Stimulated activated memory B cell treated with anti-CD40 and anti-IgM and Interleukin-4, amounts not matched to agents 10 μg/mL and 1 μg/mL and 100 μg/mL, for 72 hours (primary cell): ENCODE measurements at regions not wholly inside any gene's neighbourhood (a gene's known extent, or its start where the extent isn't known, plus 50 kb on each side); places are given as distances from the start of the nearest gene placed in this dataset.
"Not testable (repeated sequence)": the region's sequence is repeated elsewhere in the genome, so short reads cannot be mapped to it uniquely, and the experiment has no call there.

Experiments
- ATAC-seq: fragments of 150-1000 bp; cut with Tn5 transposase; 2 replicates; pipeline ENCODE4 v1.10.0; 2021
- H3K27ac Mint-ChIP-seq: one replicate; pipeline ENCODE4 v1.8.0; 2022; ENCODE audit warnings: mild to moderate bottlenecking, mixed read lengths
- H3K27me3 Mint-ChIP-seq: one replicate; pipeline ENCODE4 v1.8.0; 2022; ENCODE audit warnings: mixed read lengths
- H3K36me3 Mint-ChIP-seq: one replicate; pipeline ENCODE4 v1.8.0; 2022; ENCODE audit warnings: mixed read lengths
- H3K4me1 Mint-ChIP-seq: one replicate; pipeline ENCODE4 v1.8.0; 2022; ENCODE audit warnings: mixed read lengths
- H3K4me3 Mint-ChIP-seq: one replicate; pipeline ENCODE4 v1.8.0; 2022; ENCODE audit warnings: mild to moderate bottlenecking, moderate library complexity, mixed read lengths
- H3K9me3 Mint-ChIP-seq: one replicate; pipeline ENCODE4 v1.8.0; 2022; ENCODE audit warnings: mixed read lengths

DNA sequence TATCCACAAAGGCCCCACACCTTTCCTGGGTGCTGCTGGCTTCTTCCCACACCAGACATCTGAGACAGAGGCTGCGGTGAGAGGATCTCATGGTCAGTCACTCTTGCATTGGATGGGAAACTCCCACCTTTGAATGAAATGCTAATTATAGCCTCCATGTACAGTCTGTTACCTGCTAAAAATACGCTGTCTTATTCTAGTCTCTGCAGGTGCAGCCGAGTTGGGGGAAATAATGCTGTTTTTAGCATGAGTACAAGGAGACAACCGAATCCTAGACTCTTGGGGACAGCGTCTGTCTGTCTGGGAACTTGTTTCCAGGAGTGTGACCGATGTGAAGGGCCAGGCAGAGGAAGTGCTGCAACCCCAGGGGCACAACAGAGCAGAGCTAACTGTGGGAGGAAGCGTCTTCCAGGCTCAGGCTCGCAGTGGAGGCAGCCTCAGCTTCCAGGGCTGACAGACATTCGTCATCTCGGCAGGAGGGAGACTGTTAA lies 286.2 kb downstream of the PREX1 start:
- Mint-ChIP-seq H3K27ac (no peak overlapping the region), H3K4me1 (peaks cover 14% of the 10 kb centered on the region), H3K4me3 (no peak overlapping the region), H3K36me3 (no peaks in the 10 kb centered on the region), H3K27me3 (peaks cover 45% of the 10 kb centered on the region), H3K9me3 (no peaks in the 10 kb centered on the region)
- peak; percentile 71 for ATAC-seq

DNA sequence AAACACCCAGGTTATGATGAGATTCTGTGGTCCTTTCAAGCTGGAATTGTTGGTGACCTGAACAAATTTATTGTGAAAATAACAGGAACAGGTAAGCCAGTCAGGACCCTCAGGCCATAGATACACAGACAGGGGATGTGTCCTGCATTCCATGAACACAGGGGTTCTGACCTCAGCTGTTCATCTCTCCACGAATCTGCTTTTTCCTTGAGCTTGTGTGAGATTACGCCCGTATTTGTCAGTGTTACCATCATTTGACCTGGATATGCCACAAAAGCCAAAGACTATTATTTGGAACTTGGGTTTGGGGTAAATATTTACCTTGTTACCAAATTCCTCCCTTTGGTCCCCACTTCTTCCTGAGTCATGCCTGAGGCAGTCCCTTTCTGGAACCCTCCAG lies 288.9 kb downstream of the PREX1 start:
- Mint-ChIP-seq H3K4me1 (peaks cover 14% of the 10 kb centered on the region), H3K36me3 (no peaks in the 10 kb centered on the region), H3K27me3 (peaks cover 27% of the 10 kb centered on the region), H3K4me3 (no peak overlapping the region), H3K9me3 (no peaks in the 10 kb centered on the region), H3K27ac (no peak overlapping the region)
- no peak for ATAC-seq

- Mint-ChIP-seq H3K36me3 (no peaks in the 10 kb centered on the region), H3K4me1 (peaks cover 14% of the 10 kb centered on the region), H3K27ac (no peak overlapping the region), H3K4me3 (no peak overlapping the region), H3K9me3 (no peaks in the 10 kb centered on the region), H3K27me3 (peaks cover 20% of the 10 kb centered on the region)
- no peak for ATAC-seq
Measured at GRCh38 chr20:48538058-48538825, 289.6 kb downstream of the PREX1 start.

- Mint-ChIP-seq H3K4me3 (no peak overlapping the region), H3K9me3 (no peaks in the 10 kb centered on the region), H3K36me3 (no peaks in the 10 kb centered on the region), H3K4me1 (peaks cover under 1% of the 10 kb centered on the region), H3K27me3 (peaks cover 7% of the 10 kb centered on the region), H3K27ac (no peak overlapping the region)
- no peak for ATAC-seq
Measured at GRCh38 chr20:48536206-48536605, 291.6 kb downstream of the PREX1 start.

DNA sequence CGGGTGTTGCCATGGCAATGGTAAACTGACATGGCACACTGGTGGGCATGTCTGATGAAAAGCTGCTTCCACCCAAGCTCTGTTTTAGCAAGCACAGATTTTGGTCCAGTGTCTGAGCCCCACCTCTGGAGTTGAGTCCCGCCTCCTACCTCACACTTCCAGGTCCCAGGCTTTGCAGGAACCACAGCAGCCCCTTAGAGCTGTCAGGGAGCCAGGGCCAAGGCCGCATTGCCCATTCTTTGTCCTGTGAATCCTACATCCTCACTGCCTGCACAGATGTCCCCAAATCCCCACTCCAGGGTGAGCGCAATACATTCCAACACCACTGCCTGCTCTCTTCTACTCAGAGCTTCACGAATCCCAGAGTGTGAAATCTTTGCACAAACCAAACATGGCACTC lies 292.2 kb downstream of the PREX1 start:
- Mint-ChIP-seq H3K36me3 (no peaks in the 10 kb centered on the region), H3K27me3 (peaks cover 12% of the 10 kb centered on the region), H3K4me1 (no peaks in the 10 kb centered on the region), H3K27ac (no peak overlapping the region), H3K9me3 (no peaks in the 10 kb centered on the region), H3K4me3 (no peak overlapping the region)
- no peak for ATAC-seq

DNA sequence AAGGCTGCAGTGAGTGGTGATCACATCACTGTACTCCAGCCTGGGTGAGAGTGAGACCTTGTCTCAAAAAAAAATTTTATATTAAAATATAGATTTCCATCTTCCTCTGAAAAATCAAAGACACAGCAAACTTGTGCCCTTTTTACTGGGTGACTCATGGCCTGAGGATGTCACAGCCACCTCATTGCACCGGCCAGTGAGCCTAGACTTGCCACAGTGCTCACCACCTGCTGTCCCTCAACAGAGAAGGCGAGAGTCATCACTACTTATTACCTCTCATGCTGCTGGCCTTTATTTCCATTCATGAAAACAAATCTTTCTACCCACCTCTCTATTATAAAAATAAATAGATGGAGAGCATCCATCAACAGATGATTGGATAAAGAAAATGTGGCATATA lies 295.8 kb downstream of the PREX1 start:
- Mint-ChIP-seq H3K9me3 (no peaks in the 10 kb centered on the region), H3K4me3 (no peak overlapping the region), H3K27me3 (peaks cover 31% of the 10 kb centered on the region), H3K4me1 (no peaks in the 10 kb centered on the region), H3K27ac (no peak overlapping the region), H3K36me3 (no peaks in the 10 kb centered on the region)
- ATAC-seq, result no peak

DNA sequence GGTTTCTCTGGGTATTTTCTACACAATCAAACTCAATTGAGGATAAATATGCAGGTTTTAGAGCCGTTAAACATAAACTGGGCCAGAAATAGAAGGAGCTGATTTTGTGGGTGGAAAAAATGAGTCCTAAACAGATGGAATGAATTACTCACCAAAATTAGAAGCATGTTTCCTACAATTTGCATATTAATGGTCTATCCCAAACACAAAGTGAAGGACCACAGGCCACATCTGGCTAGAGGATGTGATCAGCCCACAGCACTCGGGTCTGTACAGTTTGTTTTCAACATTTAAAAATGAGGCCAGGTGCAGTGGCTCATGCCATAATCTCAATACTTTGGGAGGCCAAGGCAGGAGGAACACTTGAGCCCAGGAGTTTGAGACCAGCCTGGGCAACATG lies 296.3 kb downstream of the PREX1 start:
- H3K36me3 Mint-ChIP-seq, result no peaks in the 10 kb centered on the region
- no peaks in the 10 kb centered on the region for H3K9me3 Mint-ChIP-seq
- H3K4me3 Mint-ChIP-seq, result no peak overlapping the region
- H3K4me1 Mint-ChIP-seq, result no peaks in the 10 kb centered on the region
- H3K27me3 Mint-ChIP-seq, result peaks cover 32% of the 10 kb centered on the region
- ATAC-seq, result no peak
- H3K27ac Mint-ChIP-seq, result no peak overlapping the region

- Mint-ChIP-seq H3K36me3 (no peaks in the 10 kb centered on the region), H3K27me3 (peaks cover 33% of the 10 kb centered on the region), H3K4me1 (no peaks in the 10 kb centered on the region), H3K9me3 (no peaks in the 10 kb centered on the region), H3K27ac (no peak overlapping the region), H3K4me3 (no peak overlapping the region)
- no peak for ATAC-seq
Measured at GRCh38 chr20:48530957-48531356, 296.8 kb downstream of the PREX1 start.

- Mint-ChIP-seq H3K36me3 (no peaks in the 10 kb centered on the region), H3K9me3 (no peaks in the 10 kb centered on the region), H3K27ac (no peak overlapping the region), H3K27me3 (peaks cover 44% of the 10 kb centered on the region), H3K4me1 (no peaks in the 10 kb centered on the region), H3K4me3 (no peak overlapping the region)
- no peak for ATAC-seq
Measured at GRCh38 chr20:48528346-48528745, 299.5 kb downstream of the PREX1 start.

GRCh38 chr20:48527771-48528170 lies 300.0 kb downstream of the PREX1 start:
- Mint-ChIP-seq H3K27me3 (peaks cover 49% of the 10 kb centered on the region), H3K4me1 (no peaks in the 10 kb centered on the region), H3K27ac (no peak overlapping the region), H3K4me3 (no peak overlapping the region), H3K9me3 (peaks cover 2% of the 10 kb centered on the region), H3K36me3 (no peaks in the 10 kb centered on the region)
- no peak for ATAC-seq

- no peak overlapping the region for H3K27ac Mint-ChIP-seq
Measured at GRCh38 chr20:48526936-48527335, 300.9 kb downstream of the PREX1 start.

DNA sequence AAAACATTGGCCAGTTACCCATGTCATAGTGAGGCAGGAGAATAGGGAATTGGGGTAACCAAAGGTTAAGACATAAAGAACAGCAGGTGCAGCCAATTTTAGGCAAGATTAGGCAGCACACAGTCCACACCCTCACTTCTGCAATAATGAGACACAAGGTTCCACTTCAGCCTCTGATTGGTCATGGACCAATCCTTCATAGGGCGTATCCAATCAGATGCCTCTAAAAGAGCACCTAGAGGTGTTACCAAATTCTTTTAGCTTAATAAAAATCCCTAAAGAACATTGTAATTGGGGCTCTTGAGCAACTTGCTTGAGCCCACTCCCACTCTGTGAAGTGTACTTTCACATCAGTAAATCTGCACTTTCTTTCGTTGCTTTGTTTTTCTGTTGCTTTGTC lies 302.4 kb downstream of the PREX1 start:
- H3K9me3 Mint-ChIP-seq, result peaks cover 2% of the 10 kb centered on the region

More at GRCh38 chr20:48526936-48527335, 300.9 kb downstream of the PREX1 start:
- peaks cover 2% of the 10 kb centered on the region for H3K9me3 Mint-ChIP-seq
- no peak overlapping the region for H3K4me3 Mint-ChIP-seq
- H3K4me1 Mint-ChIP-seq, result no peaks in the 10 kb centered on the region
- H3K36me3 Mint-ChIP-seq, result no peaks in the 10 kb centered on the region
- no peak for ATAC-seq
- peaks cover 58% of the 10 kb centered on the region for H3K27me3 Mint-ChIP-seq

DNA sequence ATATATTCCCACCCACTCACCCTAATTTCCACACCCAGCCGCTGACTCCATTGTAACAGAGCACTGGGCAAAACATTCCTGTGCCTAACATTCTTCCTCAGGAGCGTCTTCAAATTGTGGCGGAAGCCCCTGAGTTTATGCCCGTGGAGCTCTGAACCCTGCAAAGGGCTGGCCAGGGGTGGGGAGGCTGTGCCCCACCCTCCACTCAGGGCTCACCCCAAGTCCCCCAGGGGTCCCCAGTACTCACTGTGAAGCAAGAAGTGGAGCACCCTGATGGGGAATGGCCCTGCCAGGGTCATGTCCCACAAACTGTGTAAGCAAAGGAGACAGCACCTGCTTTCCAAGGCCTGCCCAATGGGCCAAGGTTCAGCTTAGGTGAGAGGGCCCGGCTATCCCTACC lies 303.2 kb downstream of the PREX1 start:
- no peak overlapping the region for H3K27ac Mint-ChIP-seq
- ATAC-seq, result no peak
- peaks cover 2% of the 10 kb centered on the region for H3K9me3 Mint-ChIP-seq
- no peaks in the 10 kb centered on the region for H3K4me1 Mint-ChIP-seq
- peaks cover 54% of the 10 kb centered on the region for H3K27me3 Mint-ChIP-seq
- no peaks in the 10 kb centered on the region for H3K36me3 Mint-ChIP-seq
- no peak overlapping the region for H3K4me3 Mint-ChIP-seq

More for the DNA sequence above, 302.4 kb downstream of the PREX1 start:
- Mint-ChIP-seq H3K4me1 (no peaks in the 10 kb centered on the region), H3K4me3 (no peak overlapping the region), H3K27me3 (peaks cover 57% of the 10 kb centered on the region), H3K27ac (no peak overlapping the region), H3K36me3 (no peaks in the 10 kb centered on the region)
- ATAC-seq, result no peak

DNA sequence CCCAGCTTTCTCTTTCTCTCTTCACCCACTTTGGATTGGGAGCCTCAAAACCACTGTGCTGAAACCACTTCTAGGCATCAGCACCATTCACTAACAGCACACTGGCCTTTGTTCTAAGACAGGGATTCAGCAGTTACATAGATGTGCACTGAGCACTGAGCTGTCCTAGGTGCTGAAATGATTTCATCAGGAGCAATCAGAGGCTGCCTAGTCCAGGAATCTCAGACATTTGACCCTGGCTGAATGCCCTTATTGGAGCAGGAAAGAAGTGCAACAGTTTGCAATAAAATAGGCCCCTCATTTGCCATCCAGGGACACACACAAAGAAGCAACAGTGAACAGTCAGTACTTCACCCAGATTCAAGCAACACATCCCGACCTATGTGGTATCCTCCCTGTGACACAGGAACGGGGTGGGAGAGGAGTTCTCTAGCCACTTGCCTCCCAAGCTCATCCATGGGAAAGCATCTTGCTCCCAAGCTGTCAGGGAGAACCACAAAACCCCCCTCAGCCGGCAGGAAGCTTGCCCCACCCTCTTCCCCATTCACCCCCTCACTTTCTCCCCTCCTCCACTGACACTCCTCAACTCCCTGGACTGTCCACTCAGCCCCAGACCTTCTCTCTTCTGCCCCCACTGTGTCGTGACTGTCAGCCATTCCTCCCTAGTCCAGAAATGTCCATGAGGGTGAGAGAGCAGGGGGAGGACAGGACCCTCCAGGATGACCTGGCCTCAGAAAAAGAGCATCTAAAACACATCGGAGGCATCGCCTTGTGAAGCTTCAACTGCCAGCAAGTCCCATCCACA lies 304.4 kb downstream of the PREX1 start:
- no peaks in the 10 kb centered on the region for H3K36me3 Mint-ChIP-seq
- H3K9me3 Mint-ChIP-seq, result peaks cover 2% of the 10 kb centered on the region
- ATAC-seq, result no peak

DNA sequence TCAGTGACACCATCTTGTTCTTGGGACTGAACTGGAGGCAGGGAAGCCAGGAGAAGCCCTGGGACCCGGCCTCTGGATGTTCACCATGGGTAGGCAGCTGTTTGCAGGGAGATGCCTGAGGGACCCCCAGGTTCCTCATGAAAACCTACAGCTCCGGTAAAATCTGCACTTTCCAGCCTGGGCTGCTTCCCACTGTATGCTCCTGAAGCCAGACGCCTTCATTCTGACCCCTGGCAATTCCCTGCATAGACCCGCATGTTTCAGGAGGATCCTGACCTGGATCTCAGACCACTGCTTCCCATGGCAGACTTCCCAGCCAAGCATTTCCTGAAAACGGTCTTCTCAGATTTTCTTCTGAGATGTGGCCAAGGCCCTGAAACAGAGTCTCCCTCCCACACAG lies 306.7 kb downstream of the PREX1 start:
- Mint-ChIP-seq H3K36me3 (no peaks in the 10 kb centered on the region), H3K27ac (no peak overlapping the region), H3K9me3 (peaks cover 2% of the 10 kb centered on the region), H3K27me3 (peaks cover 37% of the 10 kb centered on the region), H3K4me3 (no peak overlapping the region), H3K4me1 (peaks cover 12% of the 10 kb centered on the region)
- no peak for ATAC-seq

More for the DNA sequence above, 304.4 kb downstream of the PREX1 start:
- no peaks in the 10 kb centered on the region for H3K4me1 Mint-ChIP-seq
- H3K4me3 Mint-ChIP-seq, result no peak overlapping the region
- H3K27me3 Mint-ChIP-seq, result peaks cover 47% of the 10 kb centered on the region
- H3K27ac Mint-ChIP-seq, result no peak overlapping the region

GRCh38 chr20:48516196-48516595 lies 311.6 kb downstream of the PREX1 start:
- H3K9me3 Mint-ChIP-seq, H3K36me3 Mint-ChIP-seq, H3K4me3 Mint-ChIP-seq, H3K27ac Mint-ChIP-seq: not testable (repeated sequence)
- peak; percentile 50 for ATAC-seq
- peaks cover 16% of the 10 kb centered on the region for H3K4me1 Mint-ChIP-seq
- H3K27me3 Mint-ChIP-seq, result peaks cover 55% of the 10 kb centered on the region
